GM18511 (cell line): ENCODE measurements at regions not wholly inside any gene's neighbourhood (a gene's known extent, or its start where the extent isn't known, plus 50 kb on each side); places are given as distances from the start of the nearest gene placed in this dataset.

Experiments
- ATAC-seq: cut with Tn5 transposase; IDR thresholded peaks from one replicate; pipeline ENCODE4 v1.9.1; 2021; ENCODE audit warnings: mild to moderate bottlenecking, moderate library complexity; ENCODE audit not compliant: unreplicated experiment

DNA sequence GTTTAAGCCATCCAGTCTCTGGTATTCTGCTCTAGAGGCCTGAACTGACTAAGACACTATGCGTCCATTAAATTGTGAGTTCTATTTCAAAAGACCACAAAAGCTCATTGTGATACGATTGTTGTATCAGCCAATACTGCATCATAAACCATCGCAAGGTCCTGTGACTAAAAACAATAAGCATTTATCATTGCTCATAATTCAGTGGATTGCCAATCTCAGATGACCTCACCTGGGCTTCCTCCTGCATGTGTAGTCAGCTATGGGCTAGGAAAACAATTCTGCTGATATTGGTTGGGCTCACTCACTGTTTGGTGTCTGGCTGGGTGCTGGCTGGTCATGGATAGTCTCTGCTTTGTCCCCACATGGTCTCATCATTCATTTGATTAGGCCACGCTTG, 592.7 kb upstream of the BTBD3 start:
- ATAC-seq, result no peak

DNA sequence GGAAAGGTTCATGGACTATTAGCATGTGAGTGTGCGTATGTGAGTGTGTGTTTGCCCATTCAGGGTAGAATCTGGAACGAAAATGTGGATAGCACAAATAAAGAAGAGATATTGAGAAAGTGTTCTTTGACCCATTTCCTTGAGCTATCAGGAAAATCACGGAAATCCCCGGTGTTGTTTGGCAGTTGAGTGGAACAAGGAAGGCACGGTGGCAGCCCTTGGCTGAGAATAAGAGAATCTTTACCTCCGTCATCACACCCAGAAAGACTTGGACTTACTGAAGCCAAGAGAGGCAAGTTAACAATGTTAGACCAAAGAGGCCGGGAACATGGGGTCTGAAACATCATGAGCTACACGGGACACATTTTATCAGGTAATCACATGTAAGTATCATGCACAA, 588.9 kb upstream of the BTBD3 start:
- ATAC-seq, result no peak

DNA sequence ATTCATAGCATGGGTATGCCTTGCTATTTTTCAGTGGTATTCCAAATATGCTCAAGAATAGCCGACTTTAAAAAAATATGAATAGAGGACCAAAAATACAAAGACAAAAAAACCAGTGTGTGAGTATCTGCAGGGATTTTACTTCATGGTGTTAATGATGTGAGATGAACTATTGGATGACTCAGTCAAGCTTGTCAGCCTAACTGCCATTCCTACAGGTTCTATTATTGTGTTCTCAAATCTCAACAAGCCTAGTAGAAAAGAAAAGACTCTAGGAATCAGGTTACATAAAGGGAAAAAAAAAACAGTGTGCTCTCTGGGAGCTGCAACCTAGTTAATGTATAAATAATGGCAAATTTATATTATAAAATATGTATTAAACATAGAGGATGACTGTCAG, 588.4 kb upstream of the BTBD3 start:
- ATAC-seq, result no peak

DNA sequence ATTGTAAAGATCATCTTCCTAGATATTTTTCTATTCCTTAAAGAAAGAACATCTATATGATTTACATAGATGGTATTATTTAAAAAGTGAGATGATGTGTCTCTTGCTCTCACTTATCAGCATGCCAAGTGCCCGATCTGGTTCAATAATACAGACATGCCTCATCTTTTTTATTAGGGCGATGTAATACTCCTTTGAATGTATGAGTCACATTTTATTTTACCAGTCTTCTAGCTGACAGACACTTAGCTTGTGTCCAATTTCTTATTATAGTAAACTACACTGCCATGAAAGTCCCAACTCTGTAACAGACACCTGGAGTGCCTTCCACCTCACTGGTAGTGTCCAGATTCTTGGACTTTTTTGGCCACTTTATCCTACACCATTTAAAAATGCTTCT, 586.6 kb upstream of the BTBD3 start:
- no peak for ATAC-seq

DNA sequence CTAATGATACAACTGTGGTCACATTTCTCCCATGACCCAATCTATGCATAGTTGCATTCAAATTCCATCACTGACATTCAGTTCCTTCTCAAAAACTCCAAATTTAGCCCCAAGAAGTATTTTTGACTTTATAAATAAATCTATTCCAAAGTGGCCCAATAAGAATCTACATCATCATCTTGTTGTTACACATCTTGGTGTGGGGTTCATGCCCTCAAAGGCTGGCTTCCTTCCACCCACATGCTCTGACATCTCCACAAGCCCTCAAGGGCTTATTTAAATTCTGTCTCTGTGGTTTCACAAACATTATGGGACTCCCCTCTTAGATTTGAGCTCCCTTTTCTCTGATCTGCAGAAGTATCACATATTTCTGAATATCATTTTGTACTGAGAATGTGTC, 585.3 kb upstream of the BTBD3 start:
- no peak for ATAC-seq

DNA sequence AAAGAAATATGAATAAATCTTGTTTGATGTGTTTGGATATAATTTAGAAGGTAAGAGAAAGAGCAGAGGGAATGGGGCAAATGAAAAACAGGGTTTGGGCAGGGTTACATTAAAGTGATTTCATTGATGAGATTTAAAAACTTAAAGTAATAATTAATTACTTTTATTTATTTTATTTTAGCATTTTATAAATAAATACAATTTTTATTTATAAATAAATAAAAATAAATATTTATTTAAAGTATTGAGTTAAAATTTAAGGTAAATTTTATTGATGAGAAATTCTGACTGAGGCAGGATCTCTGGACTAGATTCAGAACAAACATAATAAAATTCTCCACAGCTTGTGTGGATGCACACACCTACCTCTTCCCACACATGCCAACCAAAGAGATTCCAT, 584.1 kb upstream of the BTBD3 start:
- no peak for ATAC-seq

DNA sequence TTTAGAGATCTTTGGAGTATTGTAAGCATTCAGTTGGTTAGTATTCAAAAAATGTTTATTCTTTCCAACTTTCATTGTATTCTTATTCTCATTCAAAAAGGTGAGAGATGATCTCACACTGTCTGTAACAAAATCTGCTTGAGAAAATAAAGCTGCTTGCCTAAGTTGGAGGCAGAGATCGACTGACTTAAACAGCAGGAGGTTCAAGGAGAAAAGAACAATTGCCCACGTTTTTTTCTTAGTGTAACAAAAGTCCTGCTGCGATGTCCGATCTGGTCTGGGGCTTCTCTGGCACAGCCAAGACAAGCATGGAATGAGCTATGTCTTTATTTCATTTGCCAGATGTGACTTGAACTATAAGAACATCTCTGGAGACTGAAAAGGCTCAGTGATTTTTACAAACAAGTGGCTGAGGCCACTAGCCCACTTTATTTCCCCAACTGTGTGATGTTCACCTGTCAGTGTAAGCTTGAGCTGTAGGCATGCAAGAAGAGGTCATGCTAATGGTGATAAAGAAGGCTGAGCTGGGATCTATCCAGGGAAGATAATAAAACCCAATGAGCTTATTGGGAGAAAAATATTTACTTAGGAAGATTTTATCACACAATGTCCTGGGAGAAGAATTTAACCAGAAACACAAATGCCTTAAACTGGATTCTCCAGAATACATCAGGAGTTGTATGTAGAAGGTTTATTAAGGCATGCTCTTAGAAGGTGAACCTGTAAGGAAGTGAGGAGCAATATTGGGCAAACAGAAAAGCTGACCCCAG, 580.1 kb upstream of the BTBD3 start:
- ATAC-seq, result no peak

DNA sequence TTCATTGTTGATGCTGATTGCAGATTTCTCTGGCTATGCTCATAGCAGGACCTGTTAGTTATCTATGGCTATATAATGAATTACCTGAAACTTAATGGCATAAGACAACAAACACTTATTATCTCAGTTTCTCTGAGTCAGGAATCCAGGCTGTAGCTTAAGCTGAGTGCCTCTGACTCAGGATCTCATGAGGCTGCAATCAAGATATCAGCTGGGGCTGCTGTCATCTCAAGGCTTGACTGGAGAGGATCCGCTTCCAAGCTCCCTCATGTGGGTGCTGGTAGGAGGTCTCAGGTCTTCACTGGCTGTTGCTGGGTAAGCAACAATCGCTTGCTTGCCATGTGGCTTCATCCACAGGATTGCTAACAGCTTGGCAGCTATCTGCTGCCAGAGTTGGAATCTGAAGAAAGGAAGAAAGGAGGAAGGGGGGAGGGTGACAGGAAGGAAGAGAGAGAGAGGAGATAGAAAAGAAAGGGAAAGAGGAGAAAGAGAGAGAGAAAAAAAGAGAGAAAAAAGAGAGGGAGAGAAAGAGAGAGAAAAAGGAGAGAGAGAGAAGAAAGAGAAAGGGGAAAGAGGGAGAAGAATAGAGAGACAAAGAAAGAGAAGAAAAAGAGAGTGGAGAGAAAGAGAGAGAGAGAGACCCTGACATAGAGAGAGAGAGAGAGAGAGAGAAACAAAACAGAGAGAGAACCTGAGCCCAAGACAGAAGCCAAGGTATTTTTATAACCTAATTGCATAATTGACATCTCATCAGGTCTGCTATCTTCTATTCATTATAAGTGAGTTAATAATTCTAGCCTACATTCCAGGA, 579.0 kb upstream of the BTBD3 start:
- no peak for ATAC-seq

DNA sequence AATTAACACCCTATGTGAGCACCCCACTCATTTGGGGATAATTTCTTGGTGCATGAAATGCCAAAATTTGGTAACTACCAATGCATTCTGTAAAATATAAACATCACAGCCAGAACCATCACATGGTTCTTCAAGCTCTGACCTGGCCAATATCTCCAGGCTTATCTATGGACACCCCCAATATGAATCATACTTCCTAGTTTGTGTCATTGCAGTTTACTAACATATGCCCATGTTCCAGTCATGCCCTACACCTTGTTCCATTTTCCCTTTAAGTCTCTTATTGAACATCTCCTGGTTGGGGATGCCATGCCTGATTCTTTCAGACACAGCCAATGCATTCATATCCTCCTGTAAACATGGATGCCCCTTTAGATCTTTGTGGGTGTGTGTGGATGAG, 572.8 kb upstream of the BTBD3 start:
- ATAC-seq, result no peak

DNA sequence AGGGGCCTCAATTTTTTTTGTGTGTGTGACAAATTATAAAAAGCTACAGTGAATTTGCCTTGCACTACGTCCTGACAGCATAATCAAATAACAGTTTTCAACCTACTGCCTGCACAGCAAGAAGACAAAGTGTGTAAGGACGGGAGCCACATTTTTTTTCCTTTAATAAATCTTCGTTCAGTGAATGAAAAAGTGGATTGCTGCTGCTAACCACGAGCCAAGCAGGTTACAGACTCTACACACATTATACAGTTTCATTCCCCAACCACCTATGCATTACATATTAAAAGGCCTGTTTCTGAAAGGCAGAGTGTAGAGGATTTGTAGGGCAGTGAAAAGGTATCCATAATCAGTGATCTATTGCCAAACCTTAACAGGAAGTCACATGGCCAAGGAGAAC, 570.0 kb upstream of the BTBD3 start:
- ATAC-seq, result no peak

DNA sequence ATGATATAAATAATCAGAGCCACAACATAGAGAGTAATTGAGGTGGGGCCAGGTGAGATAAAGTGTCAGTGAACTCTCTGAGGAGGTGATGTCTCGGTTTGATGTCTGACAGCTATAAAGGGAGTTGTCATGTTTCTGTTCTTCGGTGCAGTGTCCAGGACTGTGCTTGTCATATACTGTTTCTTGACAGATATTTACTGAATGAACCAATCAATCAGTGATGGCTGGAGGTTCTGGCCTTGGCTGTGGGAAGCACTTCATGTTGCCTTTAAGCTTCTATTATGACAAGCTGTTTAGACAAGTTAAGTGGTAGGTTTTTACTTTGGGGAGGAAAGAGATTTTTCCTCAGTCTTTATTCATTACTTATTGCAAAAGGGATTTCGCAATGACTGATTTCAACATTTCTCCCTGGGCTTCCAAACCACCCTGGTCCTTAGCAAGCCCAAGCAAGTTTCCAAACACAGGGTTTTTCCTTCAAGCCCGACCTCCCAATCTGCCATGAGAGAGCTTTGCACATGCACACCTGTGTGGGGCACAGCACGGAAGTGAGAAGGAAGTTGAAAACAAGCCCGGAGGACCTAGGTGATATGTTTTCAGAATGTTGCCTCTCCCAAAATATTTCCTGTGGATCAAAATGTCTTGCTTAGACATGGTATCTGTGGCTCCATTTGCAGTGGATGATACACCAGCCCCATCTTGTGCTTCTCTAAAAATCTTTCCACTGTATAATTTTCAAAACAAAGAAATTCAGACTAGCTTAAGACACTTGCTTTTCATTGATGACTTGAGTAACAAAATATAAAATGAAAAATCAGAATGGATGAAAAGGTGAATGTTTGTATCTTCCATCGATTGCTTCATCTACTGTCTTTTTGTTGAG, 567.3 kb upstream of the BTBD3 start:
- no peak for ATAC-seq

DNA sequence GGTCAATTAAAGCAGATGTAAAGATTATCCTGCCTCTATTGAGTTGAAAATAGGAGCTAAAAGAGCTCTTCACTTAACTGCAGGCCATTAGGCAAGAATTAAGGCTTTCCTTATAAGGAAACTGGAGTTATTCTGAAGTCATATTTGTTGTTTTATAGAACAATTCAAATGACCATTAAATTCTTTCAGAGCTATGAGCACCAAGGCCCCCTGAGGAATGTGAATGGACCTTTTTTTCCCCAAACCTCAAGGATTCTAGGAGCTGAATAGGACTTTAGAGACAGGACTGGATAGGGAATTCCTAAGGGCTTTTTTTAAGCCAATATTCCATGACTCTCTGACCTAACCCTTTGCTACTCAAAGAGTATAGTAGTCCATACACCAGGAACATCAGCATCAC, 565.7 kb upstream of the BTBD3 start:
- ATAC-seq, result no peak

DNA sequence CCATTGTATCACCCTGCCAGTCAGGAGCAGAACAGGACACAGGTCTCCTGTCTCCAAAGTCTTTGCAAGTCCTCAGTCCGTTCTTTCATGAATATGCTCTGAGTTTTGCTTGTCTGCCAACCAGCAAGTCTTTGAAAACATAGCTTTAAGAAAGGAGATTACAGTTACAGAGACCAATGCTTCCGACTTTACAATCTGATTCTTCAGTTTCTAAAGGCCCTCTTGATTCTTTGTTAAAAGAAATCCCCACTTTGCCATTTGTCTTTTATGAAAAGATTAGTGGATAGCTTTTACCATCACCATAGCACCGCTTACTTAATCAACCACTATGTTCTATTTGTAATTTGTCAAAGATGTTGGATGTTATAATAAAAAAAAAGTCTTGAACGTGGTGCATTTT, 562.8 kb upstream of the BTBD3 start:
- no peak for ATAC-seq

DNA sequence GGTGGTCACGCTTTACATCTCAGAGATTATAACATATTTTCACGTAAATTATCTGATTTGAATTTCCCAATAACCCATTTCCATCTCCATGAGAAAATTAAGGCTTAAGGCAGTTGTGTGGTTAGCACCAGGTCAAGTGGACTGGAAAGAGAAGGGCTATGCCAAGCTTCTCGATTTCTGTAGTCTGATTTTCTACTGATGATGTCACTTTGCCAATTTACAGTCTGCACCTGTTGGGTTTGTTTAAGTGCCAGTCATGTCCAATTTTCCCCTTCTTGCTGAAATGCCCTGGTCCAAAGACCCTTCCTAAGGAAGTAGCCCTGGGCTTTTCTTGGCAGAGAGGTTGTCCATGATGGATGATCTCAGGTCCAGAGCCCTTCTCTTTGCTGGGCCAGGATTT, 562.3 kb upstream of the BTBD3 start:
- ATAC-seq, result no peak

DNA sequence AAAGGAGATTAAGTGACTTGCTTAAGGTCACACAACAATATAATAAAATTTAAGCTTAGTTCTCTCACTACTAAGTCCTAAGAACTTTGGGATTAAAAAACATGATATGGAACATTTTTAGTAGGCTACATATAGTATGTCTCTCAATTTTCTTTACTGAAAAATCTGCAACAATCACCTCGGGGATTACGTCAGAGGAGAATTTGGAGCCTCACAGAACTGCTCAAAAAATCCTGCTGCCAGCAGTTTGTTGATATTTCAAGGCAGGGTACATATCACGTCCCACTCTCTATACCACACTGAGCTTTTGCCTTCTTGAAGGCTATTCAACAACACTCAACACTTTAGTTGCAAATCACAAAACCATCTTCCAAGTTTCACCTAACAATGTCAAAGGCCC, 561.6 kb upstream of the BTBD3 start:
- no peak for ATAC-seq

DNA sequence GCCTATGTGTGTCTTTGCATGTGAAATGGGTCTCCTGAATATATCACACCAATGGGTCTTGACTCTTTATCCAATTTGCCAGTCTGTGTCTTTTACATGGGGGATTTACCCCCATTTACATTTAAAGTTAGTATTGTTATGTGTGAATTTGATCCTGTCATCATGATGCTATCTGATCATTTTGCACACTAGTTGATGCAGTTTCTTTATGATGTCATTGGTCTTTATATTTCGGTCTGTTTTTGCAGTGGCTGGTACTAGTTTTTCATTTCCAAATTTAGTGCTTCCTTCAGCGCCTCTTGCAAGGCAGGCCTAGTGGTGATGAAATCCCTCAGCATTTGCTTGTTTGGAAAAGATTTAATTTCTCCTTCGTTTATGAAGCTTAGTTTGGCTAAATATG, 555.2 kb upstream of the BTBD3 start:
- no peak for ATAC-seq

DNA sequence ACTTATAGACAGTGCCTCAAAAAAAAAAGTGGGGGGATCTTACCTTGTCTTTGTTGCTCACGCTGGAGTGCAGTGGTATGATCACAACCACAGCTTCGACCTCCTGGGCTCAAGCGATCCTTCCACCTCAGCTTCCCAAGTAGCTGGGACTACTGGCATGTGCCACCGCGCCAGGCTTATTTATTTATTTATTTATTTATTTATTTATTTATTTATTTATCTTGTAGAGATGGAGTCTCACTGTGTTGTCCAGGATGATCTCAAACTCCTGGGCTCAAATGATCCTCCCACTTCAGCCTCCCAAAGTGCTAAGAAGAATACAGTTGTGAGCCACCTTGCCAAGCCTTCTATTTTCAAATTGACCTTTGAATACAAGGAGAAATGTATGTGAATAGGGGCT, 553.0 kb upstream of the BTBD3 start:
- ATAC-seq, result no peak

DNA sequence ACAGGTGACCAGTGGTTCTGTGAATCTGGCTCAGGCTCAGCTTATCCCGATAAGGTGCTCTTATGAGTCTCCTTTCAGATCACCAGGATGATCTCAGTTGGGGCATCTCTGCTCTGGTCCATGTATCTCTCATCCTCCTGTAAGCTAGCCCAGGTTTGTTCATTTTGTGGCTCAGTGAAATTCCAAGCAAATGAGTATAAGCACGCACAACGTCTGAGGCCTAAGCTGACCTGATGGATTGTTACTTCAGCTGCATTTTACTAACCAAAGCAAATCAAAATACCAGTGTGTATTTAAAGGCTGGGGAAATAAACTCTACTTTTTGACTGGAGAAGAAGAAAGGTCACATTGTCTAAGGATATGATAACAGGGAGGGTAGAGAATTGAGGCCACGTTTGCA, 551.0 kb upstream of the BTBD3 start:
- ATAC-seq, result no peak

DNA sequence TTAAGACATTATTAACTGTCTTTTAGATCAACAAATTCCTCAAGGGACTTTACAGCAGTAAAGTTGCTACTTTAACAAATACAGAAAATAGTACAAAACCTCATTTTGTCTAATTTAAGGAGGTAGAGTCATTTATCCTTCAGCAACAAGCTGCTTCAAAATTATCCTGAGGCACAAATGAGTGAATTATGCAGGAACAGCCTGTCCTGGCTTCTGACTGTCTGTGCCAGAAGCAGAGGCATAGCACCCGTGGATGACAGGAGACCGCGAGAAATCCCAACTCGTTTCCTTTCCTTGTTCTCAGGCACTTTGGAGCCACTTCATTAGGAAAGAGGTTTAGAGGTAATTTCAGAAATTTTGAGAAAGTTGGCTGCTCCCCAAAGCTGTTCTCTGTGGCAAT, 549.2 kb upstream of the BTBD3 start:
- no peak for ATAC-seq

DNA sequence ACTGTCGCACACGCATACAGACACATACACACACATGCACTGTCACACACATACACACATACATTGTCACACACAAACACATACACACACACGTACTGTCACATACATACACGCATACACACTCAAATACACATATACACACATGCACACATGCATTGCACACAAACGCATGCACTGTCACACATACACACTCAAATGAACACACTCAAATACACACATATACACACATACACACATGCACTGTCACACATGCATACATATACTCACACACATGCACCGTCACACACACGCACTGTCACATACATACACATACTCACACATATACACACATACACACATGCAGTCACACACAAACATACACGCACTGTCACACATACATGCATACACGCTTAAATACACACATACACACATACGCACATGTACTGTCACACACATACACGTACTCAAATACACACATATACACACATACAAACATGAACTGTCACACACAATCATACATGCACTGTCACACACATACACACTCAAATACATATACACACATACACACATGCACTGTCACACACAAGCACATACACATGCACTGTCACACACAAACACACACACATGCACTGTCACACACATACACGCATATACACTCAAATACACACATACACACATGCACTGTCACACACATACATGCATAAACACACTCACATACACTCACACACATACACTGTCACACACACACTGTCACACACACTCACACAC, 548.6 kb upstream of the BTBD3 start:
- ATAC-seq, result no peak

DNA sequence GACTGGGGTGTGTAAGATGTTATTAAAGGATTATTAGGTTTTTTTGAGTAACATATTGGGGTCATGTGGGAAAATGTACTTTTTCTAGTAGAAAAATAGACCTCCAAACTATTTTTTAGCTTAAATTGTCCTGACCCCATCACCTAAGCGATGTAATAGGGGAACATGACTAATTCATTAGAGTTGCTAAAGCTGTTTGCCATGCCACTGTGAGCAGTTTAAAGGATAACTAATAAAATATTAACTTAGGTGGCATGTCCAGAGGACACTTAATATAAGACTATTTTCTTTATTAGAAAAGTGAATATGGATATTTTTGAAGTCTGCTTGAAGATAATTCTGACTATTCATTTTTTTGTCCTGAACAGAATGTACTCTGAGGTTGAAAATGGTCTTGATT, 545.9 kb upstream of the BTBD3 start:
- ATAC-seq, result no peak
